Spinal cord (tissue), 9 donors: ENCODE measurements at regions not wholly inside any gene's neighbourhood (a gene's known extent, or its start where the extent isn't known, plus 50 kb on each side); places are given as distances from the start of the nearest gene placed in this dataset.
A peak's percentile ranks its signal among the peaks of the same experiment; 100 is the strongest.

Experiments
- DNase-seq, 6 donors: peaks; one replicate each; pipeline versions ENCODE4 v3.0.0 to v3.0.0-alpha.2; 2013 to 2015; ENCODE audit warnings: low spot score in 6 of 6, low read depth in 4 of 6
- H3K27ac ChIP-seq: one replicate; pipeline ENCODE4 v1.5.1; 2013; ENCODE audit warnings: low read depth, low read length, control low read depth
- H3K27me3 ChIP-seq: one replicate; pipeline ENCODE4 v1.6.1; 2013; ENCODE audit warnings: low read length; ENCODE audit not compliant: control insufficient read depth, insufficient read depth
- H3K36me3 ChIP-seq: one replicate; pipeline ENCODE4 v1.6.1; 2013; ENCODE audit warnings: low read length; ENCODE audit not compliant: control insufficient read depth, insufficient read depth
- H3K4me1 ChIP-seq: one replicate; pipeline ENCODE4 v1.6.1; 2013; ENCODE audit warnings: low read length; ENCODE audit not compliant: control insufficient read depth, insufficient read depth
- H3K4me3 ChIP-seq: one replicate; pipeline ENCODE4 v1.5.1; 2013; ENCODE audit warnings: low read depth, low read length, control low read depth
- H3K9me3 ChIP-seq: one replicate; pipeline ENCODE4 v1.6.1; 2013; ENCODE audit warnings: low read length; ENCODE audit not compliant: control insufficient read depth, insufficient read depth
- WGBS: methylation state at CpG from one replicate; pipeline ENCODE4 v1.1.5; 2013; ENCODE audit warnings: missing lambda C conversion rate; ENCODE audit not compliant: insufficient coverage; 5-methylcytosine and 5-hydroxymethylcytosine counted together
- donor health status: healthy.

DNA sequence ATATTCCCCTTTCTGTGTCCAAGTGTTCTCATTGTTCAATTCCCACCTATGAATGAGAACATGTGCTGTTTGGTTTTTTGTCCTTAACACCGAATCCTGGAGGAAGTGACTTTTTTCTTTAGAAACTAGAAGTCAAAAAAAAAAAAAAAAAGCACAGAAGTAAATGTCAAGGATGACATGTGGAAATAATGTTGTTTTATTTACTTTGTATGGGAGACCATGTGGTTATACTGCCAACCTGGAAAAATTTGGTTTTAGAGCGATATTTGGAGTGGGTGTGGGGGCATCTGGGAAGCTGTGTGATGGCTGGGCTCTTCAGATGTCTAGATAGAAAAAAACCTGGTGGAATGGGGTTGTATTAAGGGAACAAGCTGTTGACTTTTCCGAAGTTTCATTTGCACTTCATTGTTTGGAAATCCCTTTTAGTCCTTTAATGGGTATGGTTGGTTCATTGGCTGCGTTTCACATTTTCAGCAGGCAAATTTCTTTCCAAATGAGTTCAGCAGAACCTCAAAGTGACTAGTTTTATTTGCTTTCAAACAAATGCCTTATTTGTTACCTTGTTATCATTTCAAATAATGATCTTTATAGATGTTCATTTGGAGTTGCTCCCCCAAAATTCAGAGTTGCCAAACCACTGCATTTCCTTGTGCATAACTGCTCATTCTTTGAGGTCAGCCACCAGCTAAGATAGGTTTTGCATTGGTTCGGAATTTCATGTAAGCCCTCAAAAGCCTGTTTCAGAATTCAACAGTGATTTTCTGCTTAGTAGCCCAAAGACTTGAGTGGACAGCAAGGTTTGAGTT lies 508.2 kb downstream of the METTL15 start:
- H3K4me3 ChIP-seq, result no peak overlapping the region
- no peaks in the 10 kb centered on the region for H3K36me3 ChIP-seq
- H3K27ac ChIP-seq, result no peak overlapping the region
- H3K9me3 ChIP-seq, result no peaks in the 10 kb centered on the region
- peak in 1 of 6 donors; percentile 16 for DNase-seq
- 100% methylated on average over 2 of the region's 5 CpGs for WGBS
- no peaks in the 10 kb centered on the region for H3K4me1 ChIP-seq
- no peaks in the 10 kb centered on the region for H3K27me3 ChIP-seq

DNA sequence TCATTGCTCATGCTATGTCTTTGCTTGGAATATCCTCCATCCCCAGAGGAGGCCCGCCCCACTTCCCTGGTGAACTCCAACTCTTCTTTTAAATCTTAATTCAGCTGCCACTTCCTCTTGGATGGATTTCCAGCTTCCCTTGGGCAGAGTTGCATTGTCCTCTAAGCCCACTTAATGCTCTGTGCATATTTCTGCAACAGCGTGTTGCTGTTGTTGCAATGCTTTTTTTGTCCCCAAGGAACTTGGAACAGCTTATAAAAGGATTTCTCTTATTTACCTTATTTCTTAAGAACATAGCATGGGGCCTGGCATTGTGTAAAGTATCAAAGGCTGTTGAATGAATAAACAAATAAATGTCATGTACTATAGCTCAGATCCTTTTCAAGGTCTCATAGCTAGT lies 507.4 kb downstream of the METTL15 start:
- no peak overlapping the region for H3K4me3 ChIP-seq
- H3K4me1 ChIP-seq, result no peaks in the 10 kb centered on the region
- H3K27me3 ChIP-seq, result no peaks in the 10 kb centered on the region
- H3K27ac ChIP-seq, result no peak overlapping the region
- WGBS, result 70% methylated on average over 1 of the region's 2 CpGs
- no peaks in the 10 kb centered on the region for H3K36me3 ChIP-seq
- no peaks in the 10 kb centered on the region for H3K9me3 ChIP-seq
- DNase-seq, result peak in 1 of 6 donors; percentile 36

DNA sequence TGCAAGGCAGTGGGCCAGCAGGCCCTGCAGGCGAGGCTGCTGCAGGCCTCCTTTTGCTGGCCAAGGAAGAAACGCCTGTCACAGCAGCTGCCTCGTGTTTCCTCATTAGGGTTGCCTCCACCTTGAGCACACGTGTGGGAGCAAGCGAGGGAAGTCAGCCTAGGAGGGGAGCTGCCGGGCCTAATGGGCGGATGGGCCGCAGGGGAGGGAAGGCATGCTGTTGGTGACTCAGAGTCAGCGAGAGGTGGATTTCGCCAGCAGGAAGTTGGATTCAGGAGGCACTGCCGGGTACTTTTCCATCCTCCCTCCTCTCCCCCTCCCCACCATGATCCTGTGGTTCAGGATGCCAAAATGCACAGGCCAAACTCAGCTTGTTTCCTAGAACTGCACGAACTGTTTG lies 498.7 kb downstream of the METTL15 start:
- no peaks in the 10 kb centered on the region for H3K4me1 ChIP-seq
- H3K36me3 ChIP-seq, result no peaks in the 10 kb centered on the region
- H3K4me3 ChIP-seq, result no peak overlapping the region
- WGBS, result 71% methylated on average over 8 of the region's 12 CpGs
- H3K27ac ChIP-seq, result no peak overlapping the region
- no peaks in the 10 kb centered on the region for H3K27me3 ChIP-seq
- DNase-seq, result no peak
- no peaks in the 10 kb centered on the region for H3K9me3 ChIP-seq

DNA sequence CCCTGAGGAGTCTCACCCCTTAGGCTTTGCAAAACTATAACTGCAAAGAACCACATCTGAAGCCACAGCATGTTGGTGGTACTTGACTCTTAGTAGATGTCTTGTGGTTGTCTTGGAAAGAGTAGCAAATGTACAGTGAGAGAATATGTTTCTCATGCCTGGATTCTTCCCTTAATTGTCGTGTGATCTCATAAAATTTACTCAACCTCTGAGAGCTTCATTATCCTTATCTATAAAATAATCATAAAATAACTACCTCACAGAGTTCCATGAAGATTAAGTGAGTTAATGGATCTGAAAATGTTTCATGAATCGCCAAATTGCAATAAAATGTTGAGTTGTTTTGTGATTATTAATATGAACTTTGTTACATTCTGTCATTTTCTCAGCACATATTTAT lies 491.5 kb downstream of the METTL15 start:
- H3K4me1 ChIP-seq, result no peaks in the 10 kb centered on the region
- no peaks in the 10 kb centered on the region for H3K9me3 ChIP-seq
- H3K4me3 ChIP-seq, result no peak overlapping the region
- no peak overlapping the region for H3K27ac ChIP-seq
- H3K27me3 ChIP-seq, result no peaks in the 10 kb centered on the region
- peak in 1 of 6 donors; percentile 62 for DNase-seq
- H3K36me3 ChIP-seq, result no peaks in the 10 kb centered on the region
- WGBS, result no CpG with 5 or more reads among the region's 2 CpGs

DNA sequence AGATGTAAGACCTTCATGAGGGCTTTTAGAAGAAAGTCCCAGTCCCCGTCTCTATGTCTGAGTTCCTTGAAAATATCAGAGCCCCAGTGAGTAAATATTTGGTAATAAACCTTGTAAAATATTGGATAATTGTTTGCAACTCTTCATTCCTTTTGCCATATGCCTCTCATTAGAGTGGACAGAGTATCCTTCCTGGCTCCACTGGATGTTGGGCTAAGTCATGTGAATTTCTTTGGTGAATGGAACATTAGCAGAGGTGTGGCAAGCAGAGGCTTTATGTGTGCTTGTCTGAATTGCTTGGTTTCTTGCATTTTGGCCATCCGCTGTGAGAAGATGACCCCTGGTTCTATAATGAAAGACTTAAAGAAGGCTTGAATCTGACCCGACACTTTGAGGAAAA lies 490.3 kb downstream of the METTL15 start:
- WGBS, result no CpG with 5 or more reads among the region's 3 CpGs
- no peak overlapping the region for H3K27ac ChIP-seq

DNA sequence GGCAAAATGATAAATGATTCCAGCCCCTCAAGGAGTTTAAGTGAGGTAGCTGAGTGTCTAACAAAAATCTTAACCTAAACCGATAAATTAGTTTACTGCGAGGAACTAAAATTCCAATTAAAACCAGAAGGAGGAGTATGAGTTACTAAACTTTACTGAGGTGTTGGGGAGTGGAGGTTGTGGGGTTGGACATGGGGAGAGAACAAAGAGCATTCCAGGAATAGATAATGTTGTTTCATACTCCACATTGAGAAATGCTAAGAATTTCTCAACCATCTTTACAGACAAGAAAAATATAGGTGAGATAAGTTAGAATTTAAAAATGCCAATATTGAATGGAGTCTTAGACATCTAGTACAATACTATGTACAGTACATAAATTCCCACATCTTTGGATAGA lies 488.6 kb downstream of the METTL15 start:
- H3K4me1 ChIP-seq, result no peaks in the 10 kb centered on the region
- no peak overlapping the region for H3K4me3 ChIP-seq
- H3K9me3 ChIP-seq, result no peaks in the 10 kb centered on the region
- no peak for DNase-seq
- no peaks in the 10 kb centered on the region for H3K36me3 ChIP-seq
- no peaks in the 10 kb centered on the region for H3K27me3 ChIP-seq
- no CpG with 5 or more reads among the region's 2 CpGs for WGBS
- no peak overlapping the region for H3K27ac ChIP-seq

More for the DNA sequence above, 490.3 kb downstream of the METTL15 start:
- Histone ChIP-seq H3K27me3 (no peaks in the 10 kb centered on the region), H3K36me3 (no peaks in the 10 kb centered on the region), H3K9me3 (no peaks in the 10 kb centered on the region), H3K4me3 (no peak overlapping the region), H3K4me1 (no peaks in the 10 kb centered on the region)
- no peak for DNase-seq

DNA sequence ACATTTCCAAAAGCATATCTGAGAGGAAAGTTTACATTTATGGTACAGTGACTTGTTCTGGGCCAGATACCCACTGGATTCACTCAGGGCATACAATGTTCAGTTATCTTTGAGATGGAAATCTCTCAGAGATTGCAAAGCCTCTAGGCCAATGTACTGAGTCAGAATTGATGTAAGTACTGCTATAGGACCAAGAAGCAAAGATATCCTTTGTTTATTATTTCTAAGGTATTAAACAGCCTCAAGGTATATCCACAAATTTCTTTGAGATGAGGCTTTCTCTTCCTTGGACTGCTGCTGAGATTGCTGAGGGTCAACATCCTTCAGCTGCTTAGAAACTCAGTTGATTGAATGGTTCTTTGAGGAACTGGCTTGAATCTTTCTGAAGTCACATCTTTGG lies 484.0 kb downstream of the METTL15 start:
- Histone ChIP-seq H3K36me3 (no peaks in the 10 kb centered on the region), H3K9me3 (no peaks in the 10 kb centered on the region), H3K4me3 (no peak overlapping the region), H3K4me1 (no peaks in the 10 kb centered on the region), H3K27me3 (no peaks in the 10 kb centered on the region), H3K27ac (no peak overlapping the region)
- no peak for DNase-seq

DNA sequence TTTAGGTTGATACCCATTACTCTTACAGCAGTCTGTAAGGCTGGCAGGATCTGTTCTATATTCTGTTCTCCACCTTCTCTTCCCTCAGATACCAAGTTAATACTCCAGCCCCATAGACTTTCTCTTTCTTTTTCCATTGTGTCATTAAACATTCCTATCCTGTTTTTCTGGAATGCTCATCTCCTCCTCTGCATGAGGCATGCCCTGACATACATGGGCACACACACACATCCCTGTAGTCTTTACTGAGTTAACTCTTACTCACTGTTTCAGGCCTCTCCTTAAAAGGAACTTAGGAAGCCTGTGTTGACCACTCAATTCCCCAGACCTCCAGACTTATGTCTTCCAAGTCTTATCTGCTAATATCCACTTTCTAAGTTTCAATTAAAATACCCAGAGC lies 476.8 kb downstream of the METTL15 start:
- Histone ChIP-seq H3K36me3 (no peaks in the 10 kb centered on the region), H3K4me3 (no peak overlapping the region), H3K27ac (no peak overlapping the region), H3K9me3 (no peaks in the 10 kb centered on the region), H3K4me1 (no peaks in the 10 kb centered on the region), H3K27me3 (no peaks in the 10 kb centered on the region)
- DNase-seq, result no peak

DNA sequence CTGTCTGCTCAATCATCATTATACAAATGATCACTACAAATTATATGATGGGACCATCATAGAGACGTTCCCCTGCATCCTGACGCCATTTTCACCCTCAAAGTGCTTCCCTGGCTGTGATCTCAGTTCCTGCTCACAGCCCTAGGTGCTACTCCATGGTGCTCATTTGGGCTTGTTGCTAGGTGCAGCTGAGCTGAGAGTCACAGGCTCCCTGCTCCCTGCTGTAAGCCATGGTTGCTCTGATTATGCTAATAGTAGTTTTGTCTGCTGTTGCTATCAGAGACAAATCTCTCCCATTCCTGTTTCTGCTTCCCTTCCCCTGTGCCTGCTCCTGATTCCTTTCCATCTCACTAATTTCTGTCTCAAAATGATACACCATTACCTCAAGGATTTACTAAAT lies 474.3 kb downstream of the METTL15 start:
- H3K27me3 ChIP-seq, result no peaks in the 10 kb centered on the region
- H3K9me3 ChIP-seq, result no peaks in the 10 kb centered on the region
- no peak overlapping the region for H3K27ac ChIP-seq
- peak in 1 of 6 donors; percentile 24 for DNase-seq
- H3K36me3 ChIP-seq, result no peaks in the 10 kb centered on the region
- no peaks in the 10 kb centered on the region for H3K4me1 ChIP-seq
- 88% methylated on average over 2 of the region's 2 CpGs for WGBS
- H3K4me3 ChIP-seq, result no peak overlapping the region
